GM23248 (cell line): ENCODE measurements at regions not wholly inside any gene's neighbourhood (a gene's known extent, or its start where the extent isn't known, plus 50 kb on each side); places are given as distances from the start of the nearest gene placed in this dataset.

ENCODE experiments used
- EZH2 ChIP-seq: fragments of 200-600 bp; sonication (generic); IDR thresholded peaks from 2 replicates; pipeline ENCODE4 v1.6.1; 2018; ENCODE audit warnings: antibody characterized with exemption, mild to moderate bottlenecking; ENCODE audit not compliant: insufficient read depth, poor library complexity, severe bottlenecking
- EZH2phosphoT487 ChIP-seq: fragments of 200-600 bp; sonication (generic); IDR thresholded peaks from 2 replicates; pipeline ENCODE4 v1.6.1; 2018; ENCODE audit warnings: antibody characterized with exemption, moderate library complexity, mild to moderate bottlenecking, low read depth; ENCODE audit not compliant: insufficient read depth

- no peak for TF ChIP-seq EZH2phosphoT487
- TF ChIP-seq EZH2 = no peak
These were observed 1159.0 kb downstream of the RPIA start for GRCh38 chr2:89850481-89850880.
